Mammary epithelial cell (primary cell): ENCODE measurements at regions not wholly inside any gene's neighbourhood (a gene's known extent, or its start where the extent isn't known, plus 50 kb on each side); places are given as distances from the start of the nearest gene placed in this dataset.

ENCODE experiments used
- EZH2 ChIP-seq: IDR thresholded peaks from 2 replicates; pipeline ENCODE4 v1.6.1; 2012; ENCODE audit warnings: low read length, inconsistent platforms, borderline replicate concordance
- TF ChIP-seq, protein P1 (sequence below), 2 donors: IDR thresholded peaks in 1 of 2; conservative IDR thresholded peaks in 1 of 2; 2 replicates each; pipeline ENCODE4 v1.5.1; 2011 to 2012; ENCODE audit warnings: inconsistent platforms in 2 of 2, low read length in 2 of 2, mild to moderate bottlenecking in 2 of 2, control low read depth in 1 of 2, low read depth in 1 of 2; ENCODE audit not compliant: insufficient read depth in 1 of 2; ENCODE audit errors: extremely low read depth in 1 of 2

DNA sequence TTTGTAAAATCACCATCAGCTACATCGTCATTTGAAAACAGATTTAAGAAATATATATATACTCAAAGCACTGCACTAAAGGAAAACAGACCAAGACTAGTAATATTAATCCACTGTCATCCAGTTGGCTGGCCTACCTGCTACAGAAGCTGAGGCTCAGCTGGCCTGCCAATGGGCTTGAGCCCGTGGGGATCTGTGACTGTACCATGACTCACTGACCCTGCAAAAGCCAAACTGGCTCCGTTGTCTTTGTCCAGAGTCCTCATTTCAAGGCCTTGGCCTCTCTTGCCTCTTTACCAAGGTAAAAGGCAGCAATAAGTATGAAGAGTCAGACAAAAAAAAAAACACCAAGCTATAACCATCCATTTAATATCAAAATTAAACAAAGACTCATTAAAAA, 463.5 kb upstream of the RASGRP1 start:
- TF ChIP-seq, protein P1, sequence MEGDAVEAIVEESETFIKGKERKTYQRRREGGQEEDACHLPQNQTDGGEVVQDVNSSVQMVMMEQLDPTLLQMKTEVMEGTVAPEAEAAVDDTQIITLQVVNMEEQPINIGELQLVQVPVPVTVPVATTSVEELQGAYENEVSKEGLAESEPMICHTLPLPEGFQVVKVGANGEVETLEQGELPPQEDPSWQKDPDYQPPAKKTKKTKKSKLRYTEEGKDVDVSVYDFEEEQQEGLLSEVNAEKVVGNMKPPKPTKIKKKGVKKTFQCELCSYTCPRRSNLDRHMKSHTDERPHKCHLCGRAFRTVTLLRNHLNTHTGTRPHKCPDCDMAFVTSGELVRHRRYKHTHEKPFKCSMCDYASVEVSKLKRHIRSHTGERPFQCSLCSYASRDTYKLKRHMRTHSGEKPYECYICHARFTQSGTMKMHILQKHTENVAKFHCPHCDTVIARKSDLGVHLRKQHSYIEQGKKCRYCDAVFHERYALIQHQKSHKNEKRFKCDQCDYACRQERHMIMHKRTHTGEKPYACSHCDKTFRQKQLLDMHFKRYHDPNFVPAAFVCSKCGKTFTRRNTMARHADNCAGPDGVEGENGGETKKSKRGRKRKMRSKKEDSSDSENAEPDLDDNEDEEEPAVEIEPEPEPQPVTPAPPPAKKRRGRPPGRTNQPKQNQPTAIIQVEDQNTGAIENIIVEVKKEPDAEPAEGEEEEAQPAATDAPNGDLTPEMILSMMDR (conservative IDR thresholded peaks at IDR 0.05 in 1 of 2, IDR thresholded peaks at IDR 0.05 in 1 of 2; ENCODE audit: extremely low read depth in 1 of 2, insufficient read depth in 1 of 2, low read depth in 1 of 2, low read length in 2 of 2): no peak
- TF ChIP-seq EZH2: no peak
